ENCODE measurements at regions not wholly inside any gene's neighbourhood (a gene's known extent, or its start where the extent isn't known, plus 50 kb on each side); places are given as distances from the start of the nearest gene placed in this dataset.
"Not testable (repeated sequence)": the region's sequence is repeated elsewhere in the genome, so short reads cannot be mapped to it uniquely, and the experiment has no call there.

DNA sequence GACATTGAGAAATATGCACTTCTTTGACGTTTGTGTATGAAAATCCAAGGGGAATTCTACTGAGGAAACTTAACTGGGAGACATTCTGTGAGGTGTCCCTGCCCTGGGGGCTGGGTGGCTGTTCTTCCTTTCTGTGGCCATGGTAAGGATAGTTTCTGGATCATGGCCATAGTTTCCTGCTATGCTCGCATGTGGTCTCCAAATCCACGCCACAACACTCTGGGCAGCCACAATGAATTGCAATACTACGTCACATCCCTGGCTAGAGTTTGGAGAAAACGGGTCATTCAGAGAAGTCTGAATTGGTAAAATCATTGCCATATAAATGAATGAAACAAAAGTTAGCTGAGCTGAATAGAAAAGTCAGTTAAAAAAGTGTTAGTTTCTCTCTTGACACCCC, 230.6 kb downstream of the UTRN start:
- no peak overlapping the region for H3K4me3 ChIP-seq (ENCODE audit: low read depth in 1 of 2, low read length in 2 of 2)
- no peak overlapping the region for H3K9ac ChIP-seq (ENCODE audit: low read length)
- no peaks in the 10 kb centered on the region for H3K27me3 ChIP-seq (ENCODE audit: control insufficient read depth in 1 of 2, insufficient read depth in 2 of 2, low read length in 2 of 2)
- no peak overlapping the region for H3K27ac ChIP-seq (ENCODE audit: low read depth, low read length)
- no peaks in the 10 kb centered on the region for H3K4me1 ChIP-seq (ENCODE audit: insufficient read depth, low read length)
- no peaks in the 10 kb centered on the region for H3K9me3 ChIP-seq (ENCODE audit: low read length)
- H3K36me3 ChIP-seq (ENCODE audit: insufficient read depth, low read length), result no peaks in the 10 kb centered on the region

- no peak overlapping the region for H3K9ac ChIP-seq (ENCODE audit: low read length)
- H3K4me1 ChIP-seq (ENCODE audit: insufficient read depth, low read length), result no peaks in the 10 kb centered on the region
- H3K27ac ChIP-seq (ENCODE audit: low read depth, low read length), result no peak overlapping the region
- no peak overlapping the region for H3K4me3 ChIP-seq (ENCODE audit: low read depth in 1 of 2, low read length in 2 of 2)
- H3K36me3 ChIP-seq (ENCODE audit: insufficient read depth, low read length), result peaks cover 7% of the 10 kb centered on the region
- no peaks in the 10 kb centered on the region for H3K9me3 ChIP-seq (ENCODE audit: low read length)
- no peaks in the 10 kb centered on the region for H3K27me3 ChIP-seq (ENCODE audit: control insufficient read depth in 1 of 2, insufficient read depth in 2 of 2, low read length in 2 of 2)
These were observed 234.3 kb downstream of the UTRN start for GRCh38 chr6:144519426-144519825.

- Histone ChIP-seq H3K9me3 (ENCODE audit: low read length) (no peaks in the 10 kb centered on the region), H3K4me1 (ENCODE audit: insufficient read depth, low read length) (no peaks in the 10 kb centered on the region), H3K4me3 (ENCODE audit: low read depth in 1 of 2, low read length in 2 of 2) (no peak overlapping the region), H3K9ac (ENCODE audit: low read length) (no peak overlapping the region), H3K27me3 (ENCODE audit: control insufficient read depth in 1 of 2, insufficient read depth in 2 of 2, low read length in 2 of 2) (no peaks in the 10 kb centered on the region), H3K36me3 (ENCODE audit: insufficient read depth, low read length) (peaks cover 17% of the 10 kb centered on the region), H3K27ac (ENCODE audit: low read depth, low read length) (no peak overlapping the region)
These were observed 243.7 kb downstream of the UTRN start for GRCh38 chr6:144528743-144529425.

- Histone ChIP-seq H3K36me3 (ENCODE audit: insufficient read depth, low read length) (peaks cover 14% of the 10 kb centered on the region), H3K27me3 (ENCODE audit: control insufficient read depth in 1 of 2, insufficient read depth in 2 of 2, low read length in 2 of 2) (no peaks in the 10 kb centered on the region)
These were observed 245.0 kb downstream of the UTRN start for GRCh38 chr6:144530118-144530517.

GRCh38 chr6:144532238-144532637, 247.1 kb downstream of the UTRN start:
- H3K4me1 ChIP-seq (ENCODE audit: insufficient read depth, low read length); H3K27me3 ChIP-seq (ENCODE audit: control insufficient read depth in 1 of 2, insufficient read depth in 2 of 2, low read length in 2 of 2); H3K4me3 ChIP-seq (ENCODE audit: low read depth in 1 of 2, low read length in 2 of 2); H3K9ac ChIP-seq (ENCODE audit: low read length); H3K9me3 ChIP-seq (ENCODE audit: low read length); H3K27ac ChIP-seq (ENCODE audit: low read depth, low read length): not testable (repeated sequence)
- peaks cover 11% of the 10 kb centered on the region for H3K36me3 ChIP-seq (ENCODE audit: insufficient read depth, low read length)

More at GRCh38 chr6:144530118-144530517, 245.0 kb downstream of the UTRN start:
- Histone ChIP-seq H3K27ac (ENCODE audit: low read depth, low read length) (no peak overlapping the region), H3K4me1 (ENCODE audit: insufficient read depth, low read length) (no peaks in the 10 kb centered on the region), H3K9me3 (ENCODE audit: low read length) (no peaks in the 10 kb centered on the region), H3K4me3 (ENCODE audit: low read depth in 1 of 2, low read length in 2 of 2) (no peak overlapping the region), H3K9ac (ENCODE audit: low read length) (no peak overlapping the region)

DNA sequence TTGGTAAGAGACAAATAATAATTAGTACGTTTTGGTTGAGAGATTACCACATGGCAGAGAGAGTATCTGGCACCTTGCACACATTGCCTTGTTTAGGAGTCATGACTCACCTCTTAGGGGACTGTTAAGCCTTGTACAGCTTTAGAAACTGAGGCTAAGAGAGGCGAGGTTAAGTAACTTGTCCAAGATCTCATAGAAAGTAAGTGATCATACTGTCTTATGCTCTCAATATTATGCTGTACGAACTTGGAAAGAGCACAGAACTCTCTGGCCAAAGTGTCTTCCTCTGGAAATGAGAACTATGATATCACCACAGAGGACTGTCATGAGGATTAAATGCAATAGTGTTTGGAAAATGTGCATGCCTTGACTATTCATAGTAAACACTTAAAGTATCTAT, 249.0 kb downstream of the UTRN start:
- Histone ChIP-seq H3K4me1 (ENCODE audit: insufficient read depth, low read length) (no peaks in the 10 kb centered on the region), H3K9ac (ENCODE audit: low read length) (no peak overlapping the region), H3K36me3 (ENCODE audit: insufficient read depth, low read length) (peaks cover 5% of the 10 kb centered on the region), H3K27ac (ENCODE audit: low read depth, low read length) (no peak overlapping the region), H3K4me3 (ENCODE audit: low read depth in 1 of 2, low read length in 2 of 2) (no peak overlapping the region), H3K27me3 (ENCODE audit: control insufficient read depth in 1 of 2, insufficient read depth in 2 of 2, low read length in 2 of 2) (no peaks in the 10 kb centered on the region), H3K9me3 (ENCODE audit: low read length) (no peaks in the 10 kb centered on the region)

GRCh38 chr6:144535630-144536029, 250.5 kb downstream of the UTRN start:
- Histone ChIP-seq H3K36me3 (ENCODE audit: insufficient read depth, low read length) (peaks cover 5% of the 10 kb centered on the region), H3K27me3 (ENCODE audit: control insufficient read depth in 1 of 2, insufficient read depth in 2 of 2, low read length in 2 of 2) (no peaks in the 10 kb centered on the region), H3K27ac (ENCODE audit: low read depth, low read length) (no peak overlapping the region)

DNA sequence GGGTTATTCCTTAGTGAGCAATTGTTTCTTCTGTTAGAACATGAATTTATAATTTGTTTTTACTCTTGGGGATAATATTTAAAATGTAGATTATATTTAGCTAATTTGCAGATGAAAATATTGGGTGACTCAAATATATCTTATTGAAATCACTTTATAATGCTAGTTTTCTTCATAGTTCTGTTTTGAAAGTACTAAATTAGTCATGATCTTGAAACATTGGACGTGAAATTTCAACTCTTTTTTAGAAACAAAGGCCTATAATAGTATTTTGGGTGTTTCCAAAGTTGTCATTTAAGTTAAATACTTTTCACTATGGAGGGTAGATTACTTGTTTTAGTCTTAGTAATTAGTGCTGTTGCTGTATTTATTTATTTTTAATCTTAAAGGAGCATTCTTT, 250.9 kb downstream of the UTRN start:
- no peak overlapping the region for H3K4me3 ChIP-seq (ENCODE audit: low read depth in 1 of 2, low read length in 2 of 2)
- H3K36me3 ChIP-seq (ENCODE audit: insufficient read depth, low read length), result peaks cover 5% of the 10 kb centered on the region
- H3K27ac ChIP-seq (ENCODE audit: low read depth, low read length), result no peak overlapping the region
- no peak overlapping the region for H3K9ac ChIP-seq (ENCODE audit: low read length)
- H3K4me1 ChIP-seq (ENCODE audit: insufficient read depth, low read length), result no peaks in the 10 kb centered on the region
- no peaks in the 10 kb centered on the region for H3K9me3 ChIP-seq (ENCODE audit: low read length)
- no peaks in the 10 kb centered on the region for H3K27me3 ChIP-seq (ENCODE audit: control insufficient read depth in 1 of 2, insufficient read depth in 2 of 2, low read length in 2 of 2)

More at GRCh38 chr6:144535630-144536029, 250.5 kb downstream of the UTRN start:
- no peaks in the 10 kb centered on the region for H3K9me3 ChIP-seq (ENCODE audit: low read length)
- no peak overlapping the region for H3K9ac ChIP-seq (ENCODE audit: low read length)
- no peaks in the 10 kb centered on the region for H3K4me1 ChIP-seq (ENCODE audit: insufficient read depth, low read length)
- no peak overlapping the region for H3K4me3 ChIP-seq (ENCODE audit: low read depth in 1 of 2, low read length in 2 of 2)

GRCh38 chr6:144543006-144543871, 258.1 kb downstream of the UTRN start:
- no peak overlapping the region for H3K4me3 ChIP-seq (ENCODE audit: low read depth in 1 of 2, low read length in 2 of 2)
- no peak overlapping the region for H3K27ac ChIP-seq (ENCODE audit: low read depth, low read length)
- H3K36me3 ChIP-seq (ENCODE audit: insufficient read depth, low read length), result peaks cover 5% of the 10 kb centered on the region
- no peaks in the 10 kb centered on the region for H3K9me3 ChIP-seq (ENCODE audit: low read length)
- H3K27me3 ChIP-seq (ENCODE audit: control insufficient read depth in 1 of 2, insufficient read depth in 2 of 2, low read length in 2 of 2), result no peaks in the 10 kb centered on the region
- no peak overlapping the region for H3K9ac ChIP-seq (ENCODE audit: low read length)
- H3K4me1 ChIP-seq (ENCODE audit: insufficient read depth, low read length), result no peaks in the 10 kb centered on the region

DNA sequence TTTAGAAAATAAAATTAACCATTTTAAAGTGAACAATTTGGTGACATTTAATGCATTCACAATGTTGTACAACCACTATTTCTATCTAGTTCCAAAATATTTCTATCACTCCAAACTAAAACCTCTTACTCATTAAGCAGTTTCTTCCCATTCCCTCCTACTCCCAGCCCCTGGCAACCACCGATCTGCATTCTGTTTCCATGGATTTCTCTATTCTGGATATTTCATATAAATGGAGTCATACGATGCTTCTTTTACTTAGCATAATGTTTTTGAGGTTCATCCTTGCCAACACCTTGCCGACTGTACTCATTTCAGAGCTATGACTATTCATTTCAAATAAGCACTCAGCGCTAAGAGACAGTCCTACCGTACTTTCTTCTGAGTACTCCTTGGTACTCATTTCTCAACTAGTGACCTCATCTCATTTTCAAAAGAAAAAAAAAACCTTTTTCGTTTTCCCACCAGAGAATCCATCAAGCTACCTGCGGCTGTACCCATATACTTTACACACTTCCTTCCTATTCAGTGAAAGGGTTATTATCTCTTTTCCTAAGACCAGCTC, 259.2 kb downstream of the UTRN start:
- Histone ChIP-seq H3K9ac (ENCODE audit: low read length) (no peak overlapping the region), H3K4me3 (ENCODE audit: low read depth in 1 of 2, low read length in 2 of 2) (no peak overlapping the region), H3K36me3 (ENCODE audit: insufficient read depth, low read length) (peaks cover 5% of the 10 kb centered on the region)

DNA sequence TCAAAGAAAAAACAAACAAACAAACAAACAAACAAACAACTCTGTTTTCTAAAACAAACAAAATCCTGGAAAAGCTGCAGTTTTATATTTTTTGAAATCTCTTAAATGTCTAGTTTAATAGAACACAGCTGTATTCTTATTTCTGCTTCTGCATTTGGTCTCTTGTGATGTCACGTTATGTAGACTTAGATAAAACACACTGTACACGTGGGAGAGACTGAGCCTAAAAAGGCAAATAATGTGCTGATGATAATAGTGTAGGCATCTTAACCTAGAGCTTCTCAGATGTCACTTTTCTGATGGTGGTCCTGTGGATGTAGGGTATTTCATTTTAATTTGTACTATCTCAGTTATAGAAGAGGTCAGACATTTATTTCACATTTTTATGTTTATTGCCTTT, 261.7 kb downstream of the UTRN start:
- no peak overlapping the region for H3K27ac ChIP-seq (ENCODE audit: low read depth, low read length)
- no peak overlapping the region for H3K4me3 ChIP-seq (ENCODE audit: low read depth in 1 of 2, low read length in 2 of 2)
- no peak overlapping the region for H3K9ac ChIP-seq (ENCODE audit: low read length)
- no peaks in the 10 kb centered on the region for H3K9me3 ChIP-seq (ENCODE audit: low read length)
- no peaks in the 10 kb centered on the region for H3K4me1 ChIP-seq (ENCODE audit: insufficient read depth, low read length)
- H3K36me3 ChIP-seq (ENCODE audit: insufficient read depth, low read length), result peaks cover 13% of the 10 kb centered on the region
- no peaks in the 10 kb centered on the region for H3K27me3 ChIP-seq (ENCODE audit: control insufficient read depth in 1 of 2, insufficient read depth in 2 of 2, low read length in 2 of 2)

More for the DNA sequence above, 259.2 kb downstream of the UTRN start:
- no peak overlapping the region for H3K27ac ChIP-seq (ENCODE audit: low read depth, low read length)
- no peaks in the 10 kb centered on the region for H3K27me3 ChIP-seq (ENCODE audit: control insufficient read depth in 1 of 2, insufficient read depth in 2 of 2, low read length in 2 of 2)
- H3K9me3 ChIP-seq (ENCODE audit: low read length), result no peaks in the 10 kb centered on the region
- H3K4me1 ChIP-seq (ENCODE audit: insufficient read depth, low read length), result no peaks in the 10 kb centered on the region
